GM13977 (cell line): ENCODE measurements at regions not wholly inside any gene's neighbourhood (a gene's known extent, or its start where the extent isn't known, plus 50 kb on each side); places are given as distances from the start of the nearest gene placed in this dataset.

ENCODE experiments used
- DNase-seq: peaks from one replicate; pipeline ENCODE4 v3.0.0; 2012; ENCODE audit warnings: low spot score
- CTCF ChIP-seq: IDR thresholded peaks from 2 replicates; pipeline ENCODE4 v1.5.1; 2012; ENCODE audit warnings: mild to moderate bottlenecking, control low read depth; ENCODE audit not compliant: insufficient read depth; ENCODE audit errors: extremely low read depth, missing control alignments
- in situ Hi-C: fragments of 300-500 bp; cut with MboI; formaldehyde crosslinking; loops from one replicate; pipeline ENCODE4 v1.12.0; 2022; ENCODE audit warnings: low sequenced_read_pairs, low pct_unique_long_range_greater_than_20kb, mixed read lengths, inconsistent platforms; ENCODE audit not compliant: unreplicated experiment

- TF ChIP-seq CTCF: no peak
- DNase-seq: no peak
- in situ Hi-C loops: no loop called here
Observed at GRCh38 chr13:21322327-21322965, 136.7 kb downstream of the ZDHHC20 start.
